ENCODE measurements at regions not wholly inside any gene's neighbourhood (a gene's known extent, or its start where the extent isn't known, plus 50 kb on each side); places are given as distances from the start of the nearest gene placed in this dataset.
"Not testable (repeated sequence)": the region's sequence is repeated elsewhere in the genome, so short reads cannot be mapped to it uniquely, and the experiment has no call there.

DNA sequence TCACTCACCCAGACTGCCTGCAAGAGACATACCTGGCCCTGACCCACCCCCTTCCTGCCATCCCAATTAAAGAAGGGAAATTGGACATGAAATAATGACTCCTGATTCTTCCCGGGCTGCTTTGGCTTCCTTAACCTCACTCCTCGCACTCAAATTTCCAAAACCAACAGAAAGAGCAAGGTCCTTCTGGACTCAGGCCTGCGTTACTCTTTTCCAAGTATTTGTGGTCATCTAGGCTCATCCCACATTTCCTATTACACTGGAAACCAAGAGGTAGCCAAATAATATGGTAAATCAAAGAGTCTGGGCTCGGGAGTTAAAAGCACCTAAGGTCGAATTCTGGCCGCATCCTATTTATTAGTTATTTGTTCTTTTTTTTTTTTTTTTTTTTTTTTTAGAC lies 359.3 kb downstream of the NPIPA8 start:
- FAIRE-seq = no peak

- FAIRE-seq = no peak
Measured at GRCh38 chr16:17972460-17972943, 364.0 kb downstream of the NPIPA8 start.

DNA sequence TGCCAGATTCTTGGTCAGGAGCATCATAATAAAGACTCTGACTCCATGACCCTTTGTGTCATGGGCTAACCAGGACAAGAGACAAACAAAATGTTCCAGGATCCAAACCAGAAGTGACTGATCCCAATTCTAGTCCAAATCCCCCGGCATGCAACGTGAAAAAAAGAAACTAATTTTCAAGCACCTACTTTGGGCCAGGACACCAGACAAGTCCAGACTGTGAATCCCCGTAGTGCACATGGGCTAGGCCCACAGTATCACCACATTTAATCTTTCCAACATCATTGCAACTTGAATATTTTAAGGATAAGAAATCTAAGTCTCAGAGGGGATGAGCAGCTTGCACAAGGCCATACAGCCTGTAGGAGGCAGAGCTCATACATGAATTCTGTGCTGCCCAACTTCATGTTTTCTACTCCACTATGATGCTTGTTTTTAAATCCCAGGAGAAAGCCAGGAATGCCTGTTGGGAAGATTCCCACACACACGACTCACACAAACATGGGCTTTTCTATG lies 365.7 kb downstream of the NPIPA8 start:
- FAIRE-seq = no peak

DNA sequence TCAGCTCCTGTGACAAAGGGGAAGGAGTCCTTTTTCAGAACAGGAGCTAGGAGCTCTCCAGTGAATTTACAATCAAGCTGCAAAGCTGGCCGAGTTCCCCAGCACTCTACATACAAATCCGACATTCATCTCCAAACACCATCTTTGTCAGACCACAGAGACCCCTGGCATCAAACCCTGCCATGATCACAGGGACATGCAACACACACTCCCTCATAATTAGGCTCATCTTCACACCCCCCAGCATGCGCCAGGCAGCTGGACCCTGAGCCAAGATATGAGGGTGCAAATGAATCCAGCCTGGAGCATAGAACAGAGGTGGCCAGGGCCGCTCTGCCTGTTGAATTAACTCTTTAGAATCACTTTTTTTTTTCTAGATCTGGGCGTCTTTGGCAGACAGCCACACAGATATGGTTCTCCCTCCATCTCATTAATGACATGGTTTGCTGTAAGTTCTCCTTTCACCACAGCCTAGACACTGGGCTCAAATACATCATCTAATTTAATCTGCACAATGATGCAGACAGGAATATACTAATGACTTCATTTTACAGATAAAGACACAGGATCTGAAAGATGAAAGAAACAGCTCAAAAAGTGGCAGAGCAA lies 366.3 kb downstream of the NPIPA8 start:
- FAIRE-seq = no peak

DNA sequence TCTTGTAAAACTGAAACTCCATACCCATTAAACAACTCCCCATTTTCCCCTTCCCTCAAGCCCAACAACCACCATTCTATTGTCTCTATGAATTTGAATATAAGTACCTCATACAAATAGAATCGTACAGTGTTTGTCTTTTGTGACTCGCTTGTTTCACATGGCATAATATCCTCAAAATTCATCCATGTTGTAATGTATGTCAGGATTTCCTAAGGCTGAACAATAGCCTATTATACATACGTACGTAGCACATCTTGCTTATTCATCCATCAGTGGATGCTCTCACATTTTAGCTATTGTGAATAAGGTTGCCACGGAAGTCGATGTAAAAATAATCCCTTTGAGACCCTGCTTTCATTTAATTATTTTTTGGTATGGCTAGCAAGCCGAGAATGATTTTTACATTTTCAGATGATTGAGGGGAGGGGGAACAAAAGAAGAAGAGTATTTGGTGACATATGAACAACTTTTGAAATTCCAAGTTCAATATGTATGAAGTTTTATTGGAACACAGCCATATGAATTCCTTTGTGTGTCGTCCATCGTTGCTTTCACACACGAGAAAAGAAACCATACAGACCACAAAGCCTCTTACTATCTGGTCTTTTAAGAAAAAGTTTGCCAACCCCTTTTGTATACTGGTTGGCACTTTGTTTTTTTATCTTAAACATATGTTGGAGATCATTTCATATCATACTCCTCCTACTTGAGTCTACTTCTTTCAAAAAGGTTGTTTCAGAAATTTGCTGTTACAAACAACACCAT lies 371.2 kb downstream of the NPIPA8 start:
- FAIRE-seq = no peak

GRCh38 chr16:17964196-17964595 lies 372.3 kb downstream of the NPIPA8 start:
- no peak for FAIRE-seq

- no peak for FAIRE-seq
Measured at GRCh38 chr16:17963185-17963836, 373.2 kb downstream of the NPIPA8 start.

- no peak for FAIRE-seq
Measured at GRCh38 chr16:17962726-17963125, 373.8 kb downstream of the NPIPA8 start.

GRCh38 chr16:17961822-17962221 lies 374.7 kb downstream of the NPIPA8 start:
- FAIRE-seq = not testable (repeated sequence)

- no peak for FAIRE-seq
Measured at GRCh38 chr16:17951378-17951777, 385.2 kb downstream of the NPIPA8 start.

DNA sequence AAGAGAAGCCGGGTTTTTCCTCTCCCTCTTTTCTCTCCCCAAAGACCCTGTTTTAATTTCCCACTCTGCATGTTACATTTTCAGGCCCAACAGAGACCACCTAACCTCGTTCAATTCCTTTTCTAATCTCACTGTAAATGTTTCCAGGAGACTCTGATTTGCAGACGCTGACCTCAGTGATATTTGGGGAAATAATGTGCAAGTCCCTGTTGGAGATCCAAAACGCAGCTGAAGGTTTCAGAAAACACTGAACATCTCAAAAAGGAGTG lies 386.6 kb downstream of the NPIPA8 start:
- no peak for FAIRE-seq

GRCh38 chr16:17949141-17949981 lies 387.2 kb downstream of the NPIPA8 start:
- no peak for FAIRE-seq

- FAIRE-seq = no peak
Measured at GRCh38 chr16:17947637-17948036, 388.9 kb downstream of the NPIPA8 start.

DNA sequence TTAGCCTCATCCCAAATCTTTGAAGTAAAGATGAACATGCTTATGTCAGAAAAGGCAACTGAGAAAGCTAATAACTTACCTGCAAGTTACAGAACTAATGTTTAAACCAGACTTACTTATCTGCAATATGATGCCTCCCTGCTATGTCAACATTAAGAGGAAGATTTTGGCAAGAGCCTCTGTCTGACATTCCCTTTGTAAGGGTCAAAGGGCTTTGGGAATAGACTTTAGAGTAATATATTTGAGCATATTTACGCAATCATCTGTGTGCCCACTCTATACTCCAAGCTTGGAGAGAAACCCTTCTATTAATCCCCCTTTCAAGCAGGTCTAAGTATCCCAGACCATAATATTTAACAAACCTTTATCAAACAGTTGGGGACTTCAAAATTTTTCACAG lies 389.4 kb downstream of the NPIPA8 start:
- no peak for FAIRE-seq

- no peak for FAIRE-seq
Measured at GRCh38 chr16:17945080-17945601, 391.4 kb downstream of the NPIPA8 start.

DNA sequence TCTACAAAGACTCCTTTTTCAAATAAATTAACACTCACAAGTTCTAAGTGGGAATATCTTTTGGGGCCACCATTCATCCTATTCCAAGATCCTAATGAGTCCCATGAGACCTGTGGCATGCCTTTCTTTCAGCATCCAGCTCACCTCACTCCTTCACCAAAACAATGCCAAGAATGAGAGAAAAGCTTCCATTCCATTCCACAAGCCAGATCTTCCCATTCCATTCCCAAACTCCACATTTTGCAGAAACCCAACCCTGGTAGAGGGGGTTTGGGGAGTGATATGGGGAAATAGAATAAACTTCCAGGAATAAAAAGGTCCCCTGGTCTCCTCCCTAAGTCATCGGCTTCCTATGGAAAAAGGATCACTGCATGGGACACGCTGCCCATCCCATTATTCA lies 392.2 kb downstream of the NPIPA8 start:
- FAIRE-seq = no peak

- FAIRE-seq = no peak
Measured at GRCh38 chr16:17942067-17942466, 394.5 kb downstream of the NPIPA8 start.

DNA sequence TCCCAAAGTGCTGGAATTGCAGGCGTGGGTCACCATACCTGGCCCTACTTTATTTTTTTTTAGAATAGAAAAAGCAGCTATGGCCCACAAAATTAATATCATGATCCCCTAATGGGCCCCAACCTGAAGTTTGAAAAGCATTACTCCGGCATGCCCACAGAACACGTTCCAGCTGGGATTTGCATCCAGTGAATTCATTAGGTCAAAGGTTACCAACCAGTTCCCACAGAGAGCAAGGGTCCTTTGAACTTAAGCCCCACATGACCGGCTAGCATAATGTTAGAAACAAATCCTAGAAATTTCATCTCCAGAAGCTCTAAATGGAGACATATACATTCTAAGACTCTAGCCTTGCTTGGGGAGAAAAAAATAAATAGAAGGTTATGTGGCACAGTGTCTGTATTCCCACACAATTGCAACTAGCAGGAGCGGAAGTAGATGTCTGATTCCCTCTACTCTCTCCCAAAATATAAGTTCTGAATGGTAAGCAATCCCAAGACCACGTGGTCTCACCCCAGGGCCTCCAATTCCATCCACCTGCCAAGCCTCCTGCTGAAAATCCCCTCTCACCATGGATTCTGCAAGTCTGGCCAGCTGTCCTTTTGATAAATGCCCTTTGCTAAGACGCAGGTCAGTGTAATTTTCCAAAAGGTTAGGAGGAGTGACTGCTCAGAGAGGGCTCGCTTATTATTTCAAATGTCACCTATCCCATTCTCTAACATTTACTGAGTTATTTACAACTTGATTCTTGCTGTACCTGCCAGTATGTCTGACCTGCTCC lies 395.8 kb downstream of the NPIPA8 start:
- no peak for FAIRE-seq

DNA sequence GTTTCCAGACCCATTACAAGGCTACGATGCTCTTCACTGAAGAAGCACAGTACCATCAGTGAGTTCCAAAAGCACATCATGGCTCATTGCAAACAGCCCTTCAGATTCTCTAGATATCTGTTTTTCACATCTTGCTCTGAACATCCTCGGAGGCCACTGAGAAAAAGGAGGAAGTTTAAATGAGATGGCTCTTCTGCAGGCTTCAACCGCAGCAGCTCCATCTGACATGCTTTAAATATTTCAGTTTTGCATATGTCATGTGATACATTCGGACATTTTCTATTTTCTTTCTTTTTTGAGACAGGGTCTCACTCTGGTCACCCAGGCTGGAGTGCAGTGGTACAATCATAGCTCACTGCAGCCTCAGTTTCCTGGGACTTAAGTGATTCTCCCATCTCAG lies 396.8 kb downstream of the NPIPA8 start:
- no peak for FAIRE-seq

- FAIRE-seq = no peak
Measured at GRCh38 chr16:17939122-17939536, 397.4 kb downstream of the NPIPA8 start.

DNA sequence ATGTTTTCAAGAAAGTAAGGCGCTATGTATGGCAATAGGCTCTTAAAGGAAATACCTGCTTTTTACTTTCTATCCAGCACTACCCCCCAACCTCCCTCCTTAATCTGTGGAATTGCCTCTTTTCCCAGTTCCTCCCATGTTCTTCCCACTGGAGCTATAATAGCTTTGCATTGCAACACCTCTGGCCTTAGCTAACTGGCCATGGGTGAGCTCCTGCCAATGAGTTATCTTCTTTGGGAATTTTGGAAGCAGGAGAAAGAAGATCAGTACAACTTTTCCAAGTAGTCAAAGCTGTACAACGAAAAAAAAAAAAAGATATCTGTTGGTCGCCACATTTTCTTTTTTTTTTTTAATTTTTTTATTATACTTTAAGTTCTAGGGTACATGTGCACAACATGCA lies 398.0 kb downstream of the NPIPA8 start:
- no peak for FAIRE-seq

DNA sequence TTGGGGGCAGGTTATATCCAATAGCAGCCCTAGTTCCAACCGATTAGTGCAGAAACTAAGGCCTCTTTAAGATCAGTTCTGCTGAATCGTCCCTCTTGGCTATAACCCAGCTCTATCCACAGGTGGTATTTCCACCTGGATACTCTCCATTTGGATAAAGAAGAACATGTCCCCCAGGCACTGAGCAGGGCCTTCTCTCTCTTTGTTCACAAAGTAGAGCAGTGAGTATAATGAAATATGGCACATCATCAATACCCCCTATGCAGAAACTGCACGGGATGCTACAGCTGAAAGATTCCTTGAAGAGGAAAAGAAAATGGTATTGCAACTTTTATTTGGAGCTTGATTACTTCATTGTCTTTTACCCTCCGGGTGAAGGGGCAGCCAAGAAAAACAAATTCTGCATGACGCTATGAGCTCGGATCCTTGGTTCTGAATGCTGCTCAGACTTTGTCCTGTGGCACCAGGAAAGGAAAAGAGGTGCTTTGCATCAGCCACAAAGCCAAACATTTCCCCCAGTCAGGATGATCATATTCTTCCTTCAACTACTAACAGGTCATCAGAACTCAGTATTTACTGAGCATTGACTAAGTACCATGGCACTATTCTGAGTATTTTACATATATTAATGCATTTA lies 399.7 kb downstream of the NPIPA8 start:
- no peak for FAIRE-seq
